ENCODE measurements at regions not wholly inside any gene's neighbourhood (a gene's known extent, or its start where the extent isn't known, plus 50 kb on each side); places are given as distances from the start of the nearest gene placed in this dataset.

DNA sequence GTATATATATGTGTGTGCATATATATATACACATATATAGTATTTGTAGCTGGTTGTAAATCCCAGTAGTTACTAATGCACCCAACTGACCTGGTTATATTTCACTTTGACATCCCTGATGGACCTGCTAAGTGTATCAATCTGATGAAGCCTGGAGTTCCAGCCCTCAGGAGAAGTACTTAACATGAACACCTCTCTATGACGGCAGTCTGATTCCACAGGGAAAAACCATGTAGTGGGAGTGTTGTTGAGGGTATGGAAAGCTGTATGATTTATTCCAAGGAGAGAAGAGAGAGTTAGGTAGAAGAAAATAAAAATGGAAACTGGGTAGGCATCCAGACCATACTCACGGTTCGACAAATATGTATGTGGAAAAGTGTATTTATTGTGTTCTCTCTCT lies 531.2 kb upstream of the SEMA6D start:
- TF ChIP-seq, protein P1, sequence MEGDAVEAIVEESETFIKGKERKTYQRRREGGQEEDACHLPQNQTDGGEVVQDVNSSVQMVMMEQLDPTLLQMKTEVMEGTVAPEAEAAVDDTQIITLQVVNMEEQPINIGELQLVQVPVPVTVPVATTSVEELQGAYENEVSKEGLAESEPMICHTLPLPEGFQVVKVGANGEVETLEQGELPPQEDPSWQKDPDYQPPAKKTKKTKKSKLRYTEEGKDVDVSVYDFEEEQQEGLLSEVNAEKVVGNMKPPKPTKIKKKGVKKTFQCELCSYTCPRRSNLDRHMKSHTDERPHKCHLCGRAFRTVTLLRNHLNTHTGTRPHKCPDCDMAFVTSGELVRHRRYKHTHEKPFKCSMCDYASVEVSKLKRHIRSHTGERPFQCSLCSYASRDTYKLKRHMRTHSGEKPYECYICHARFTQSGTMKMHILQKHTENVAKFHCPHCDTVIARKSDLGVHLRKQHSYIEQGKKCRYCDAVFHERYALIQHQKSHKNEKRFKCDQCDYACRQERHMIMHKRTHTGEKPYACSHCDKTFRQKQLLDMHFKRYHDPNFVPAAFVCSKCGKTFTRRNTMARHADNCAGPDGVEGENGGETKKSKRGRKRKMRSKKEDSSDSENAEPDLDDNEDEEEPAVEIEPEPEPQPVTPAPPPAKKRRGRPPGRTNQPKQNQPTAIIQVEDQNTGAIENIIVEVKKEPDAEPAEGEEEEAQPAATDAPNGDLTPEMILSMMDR (IDR thresholded peaks at IDR 0.05; ENCODE audit: unreplicated experiment) = no peak
- H3K4me1 Mint-ChIP-seq (ENCODE audit: unreplicated experiment) = peaks cover 12% of the 10 kb centered on the region
- peaks cover 17% of the 10 kb centered on the region for H3K27me3 Mint-ChIP-seq (ENCODE audit: unreplicated experiment)
- H3K9me3 Mint-ChIP-seq (ENCODE audit: unreplicated experiment) = no peaks in the 10 kb centered on the region
- DNase-seq (ENCODE audit: low spot score) = no peak
- no peak overlapping the region for H3K4me3 Mint-ChIP-seq (ENCODE audit: unreplicated experiment)
- no peaks in the 10 kb centered on the region for H3K36me3 Mint-ChIP-seq (ENCODE audit: low read depth, unreplicated experiment)
- no peak overlapping the region for H3K27ac Mint-ChIP-seq (ENCODE audit: unreplicated experiment)

GRCh38 chr15:47188758-47189507 lies 528.4 kb upstream of the SEMA6D start:
- peaks cover 6% of the 10 kb centered on the region for H3K27me3 Mint-ChIP-seq (ENCODE audit: unreplicated experiment)

DNA sequence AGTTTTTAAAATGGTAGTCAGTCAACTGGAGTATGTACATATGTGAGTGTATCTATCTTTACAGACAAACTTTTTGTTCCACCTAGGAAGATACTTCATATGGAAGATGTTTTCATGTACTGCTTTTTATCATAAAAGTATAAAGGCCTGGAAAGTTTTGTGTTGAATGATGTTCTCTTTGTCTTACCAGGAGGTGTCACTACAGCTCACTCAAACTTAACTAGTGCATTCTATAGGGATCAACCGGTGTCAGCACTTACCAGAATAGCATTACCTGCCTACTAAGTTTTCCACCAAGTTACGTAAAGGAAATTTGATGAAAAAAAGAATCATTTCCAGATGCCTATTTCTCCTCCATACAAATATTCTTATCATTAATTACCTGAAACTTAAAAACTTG lies 522.6 kb upstream of the SEMA6D start:
- TF ChIP-seq, protein P1 (IDR thresholded peaks at IDR 0.05; ENCODE audit: unreplicated experiment) = no peak
- H3K4me3 Mint-ChIP-seq (ENCODE audit: unreplicated experiment) = no peak overlapping the region
- H3K36me3 Mint-ChIP-seq (ENCODE audit: low read depth, unreplicated experiment) = no peaks in the 10 kb centered on the region
- no peaks in the 10 kb centered on the region for H3K27me3 Mint-ChIP-seq (ENCODE audit: unreplicated experiment)
- H3K4me1 Mint-ChIP-seq (ENCODE audit: unreplicated experiment) = peaks cover 5% of the 10 kb centered on the region
- no peaks in the 10 kb centered on the region for H3K9me3 Mint-ChIP-seq (ENCODE audit: unreplicated experiment)
- no peak overlapping the region for H3K27ac Mint-ChIP-seq (ENCODE audit: unreplicated experiment)
- no peak for DNase-seq (ENCODE audit: low spot score)

More at GRCh38 chr15:47188758-47189507, 528.4 kb upstream of the SEMA6D start:
- TF ChIP-seq, protein P1 (IDR thresholded peaks at IDR 0.05; ENCODE audit: unreplicated experiment) = no peak
- Mint-ChIP-seq H3K27ac (ENCODE audit: unreplicated experiment) (no peak overlapping the region), H3K4me3 (ENCODE audit: unreplicated experiment) (no peak overlapping the region), H3K4me1 (ENCODE audit: unreplicated experiment) (peaks cover 3% of the 10 kb centered on the region), H3K9me3 (ENCODE audit: unreplicated experiment) (no peaks in the 10 kb centered on the region), H3K36me3 (ENCODE audit: low read depth, unreplicated experiment) (no peaks in the 10 kb centered on the region)
- DNase-seq (ENCODE audit: low spot score) = no peak

- no peak overlapping the region for H3K27ac Mint-ChIP-seq (ENCODE audit: unreplicated experiment)
- H3K4me1 Mint-ChIP-seq (ENCODE audit: unreplicated experiment) = peaks cover 5% of the 10 kb centered on the region
- no peaks in the 10 kb centered on the region for H3K27me3 Mint-ChIP-seq (ENCODE audit: unreplicated experiment)
- no peaks in the 10 kb centered on the region for H3K9me3 Mint-ChIP-seq (ENCODE audit: unreplicated experiment)
- TF ChIP-seq, protein P1 (IDR thresholded peaks at IDR 0.05; ENCODE audit: unreplicated experiment) = peak; percentile 82
- no peak overlapping the region for H3K4me3 Mint-ChIP-seq (ENCODE audit: unreplicated experiment)
- DNase-seq (ENCODE audit: low spot score) = peak; percentile 82
- H3K36me3 Mint-ChIP-seq (ENCODE audit: low read depth, unreplicated experiment) = no peaks in the 10 kb centered on the region
Measured at GRCh38 chr15:47196048-47196447, 521.3 kb upstream of the SEMA6D start.

GRCh38 chr15:47203993-47204392 lies 513.3 kb upstream of the SEMA6D start:
- TF ChIP-seq, protein P1 (IDR thresholded peaks at IDR 0.05; ENCODE audit: unreplicated experiment) = no peak
- Mint-ChIP-seq H3K36me3 (ENCODE audit: low read depth, unreplicated experiment) (no peaks in the 10 kb centered on the region), H3K27ac (ENCODE audit: unreplicated experiment) (no peak overlapping the region), H3K4me1 (ENCODE audit: unreplicated experiment) (no peaks in the 10 kb centered on the region), H3K4me3 (ENCODE audit: unreplicated experiment) (no peak overlapping the region), H3K27me3 (ENCODE audit: unreplicated experiment) (no peaks in the 10 kb centered on the region), H3K9me3 (ENCODE audit: unreplicated experiment) (no peaks in the 10 kb centered on the region)
- DNase-seq (ENCODE audit: low spot score) = no peak

All from endothelial cell (in vitro differentiated cells).